ENCODE measurements at regions not wholly inside any gene's neighbourhood (a gene's known extent, or its start where the extent isn't known, plus 50 kb on each side); places are given as distances from the start of the nearest gene placed in this dataset.

DNA sequence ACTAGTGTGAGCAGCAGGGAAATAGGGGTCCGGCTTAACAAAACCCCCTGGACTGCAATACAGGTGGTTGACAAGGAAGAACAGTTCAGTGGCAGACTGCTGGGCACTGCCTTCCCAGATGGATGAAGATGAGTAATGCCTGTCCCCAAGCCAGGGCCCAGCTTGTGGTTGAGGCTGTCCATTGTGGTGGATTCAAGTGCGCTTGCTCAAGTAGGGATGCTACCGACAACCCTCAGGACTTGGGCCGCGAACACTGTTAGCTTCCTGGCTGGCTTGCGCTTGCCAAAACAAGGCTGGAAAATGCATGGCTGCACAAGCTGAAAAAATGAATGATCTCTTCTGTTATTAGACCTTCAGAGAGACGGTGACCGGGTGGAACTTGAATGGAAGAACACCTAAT, 116.1 kb upstream of the ACBD5 start:
- no peak for TF ChIP-seq EZH2 (IDR thresholded peaks at IDR 0.05; ENCODE audit: low read length, unreplicated experiment)
- TF ChIP-seq, protein P1, sequence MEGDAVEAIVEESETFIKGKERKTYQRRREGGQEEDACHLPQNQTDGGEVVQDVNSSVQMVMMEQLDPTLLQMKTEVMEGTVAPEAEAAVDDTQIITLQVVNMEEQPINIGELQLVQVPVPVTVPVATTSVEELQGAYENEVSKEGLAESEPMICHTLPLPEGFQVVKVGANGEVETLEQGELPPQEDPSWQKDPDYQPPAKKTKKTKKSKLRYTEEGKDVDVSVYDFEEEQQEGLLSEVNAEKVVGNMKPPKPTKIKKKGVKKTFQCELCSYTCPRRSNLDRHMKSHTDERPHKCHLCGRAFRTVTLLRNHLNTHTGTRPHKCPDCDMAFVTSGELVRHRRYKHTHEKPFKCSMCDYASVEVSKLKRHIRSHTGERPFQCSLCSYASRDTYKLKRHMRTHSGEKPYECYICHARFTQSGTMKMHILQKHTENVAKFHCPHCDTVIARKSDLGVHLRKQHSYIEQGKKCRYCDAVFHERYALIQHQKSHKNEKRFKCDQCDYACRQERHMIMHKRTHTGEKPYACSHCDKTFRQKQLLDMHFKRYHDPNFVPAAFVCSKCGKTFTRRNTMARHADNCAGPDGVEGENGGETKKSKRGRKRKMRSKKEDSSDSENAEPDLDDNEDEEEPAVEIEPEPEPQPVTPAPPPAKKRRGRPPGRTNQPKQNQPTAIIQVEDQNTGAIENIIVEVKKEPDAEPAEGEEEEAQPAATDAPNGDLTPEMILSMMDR (conservative IDR thresholded peaks at IDR 0.05; ENCODE audit: low read depth, low read length): no peak
- no peak for TF ChIP-seq EZH2phosphoT487 (IDR thresholded peaks at IDR 0.05; ENCODE audit: borderline replicate concordance, low read length)

Data from PC-3 (cell line).